D341Med (cell line): ENCODE measurements at regions not wholly inside any gene's neighbourhood (a gene's known extent, or its start where the extent isn't known, plus 50 kb on each side); places are given as distances from the start of the nearest gene placed in this dataset.
A peak's percentile ranks its signal among the peaks of the same experiment; 100 is the strongest.

ENCODE experiments used
- DNase-seq: peaks from one replicate; pipeline ENCODE4 v3.0.0; 2012; ENCODE audit warnings: low spot score

GRCh38 chr14:49999146-49999761 lies 106.4 kb downstream of the ARF6 start:
- DNase-seq: no peak

DNA sequence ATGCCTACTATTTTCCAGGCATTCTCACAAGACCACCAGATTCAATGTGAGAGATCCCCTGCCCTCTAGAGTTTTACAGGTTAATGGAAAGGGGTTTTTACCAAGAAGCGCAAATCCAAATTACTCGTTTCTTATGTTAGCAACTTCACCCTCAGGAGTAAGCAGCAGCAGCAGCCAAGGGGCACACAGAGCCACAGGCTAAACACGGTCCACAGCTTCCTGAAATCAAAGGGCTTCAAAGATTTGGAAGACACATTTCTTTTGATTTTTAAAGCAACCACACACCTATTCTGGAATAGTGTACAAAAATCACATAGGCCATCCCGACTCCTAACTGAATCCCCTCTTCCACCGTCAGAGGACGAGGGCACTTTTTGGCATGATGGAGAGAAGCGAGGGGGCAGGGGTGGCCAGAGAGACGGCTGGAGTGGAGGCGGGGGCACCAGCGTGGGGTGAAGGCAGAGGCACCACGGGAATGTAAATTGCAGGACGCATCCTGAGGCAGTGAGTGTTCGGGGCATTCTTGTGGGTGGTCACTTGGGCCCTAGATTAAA lies 107.0 kb downstream of the ARF6 start:
- no peak for DNase-seq

- DNase-seq: no peak
Observed at GRCh38 chr14:50000380-50001150, 107.7 kb downstream of the ARF6 start.

DNA sequence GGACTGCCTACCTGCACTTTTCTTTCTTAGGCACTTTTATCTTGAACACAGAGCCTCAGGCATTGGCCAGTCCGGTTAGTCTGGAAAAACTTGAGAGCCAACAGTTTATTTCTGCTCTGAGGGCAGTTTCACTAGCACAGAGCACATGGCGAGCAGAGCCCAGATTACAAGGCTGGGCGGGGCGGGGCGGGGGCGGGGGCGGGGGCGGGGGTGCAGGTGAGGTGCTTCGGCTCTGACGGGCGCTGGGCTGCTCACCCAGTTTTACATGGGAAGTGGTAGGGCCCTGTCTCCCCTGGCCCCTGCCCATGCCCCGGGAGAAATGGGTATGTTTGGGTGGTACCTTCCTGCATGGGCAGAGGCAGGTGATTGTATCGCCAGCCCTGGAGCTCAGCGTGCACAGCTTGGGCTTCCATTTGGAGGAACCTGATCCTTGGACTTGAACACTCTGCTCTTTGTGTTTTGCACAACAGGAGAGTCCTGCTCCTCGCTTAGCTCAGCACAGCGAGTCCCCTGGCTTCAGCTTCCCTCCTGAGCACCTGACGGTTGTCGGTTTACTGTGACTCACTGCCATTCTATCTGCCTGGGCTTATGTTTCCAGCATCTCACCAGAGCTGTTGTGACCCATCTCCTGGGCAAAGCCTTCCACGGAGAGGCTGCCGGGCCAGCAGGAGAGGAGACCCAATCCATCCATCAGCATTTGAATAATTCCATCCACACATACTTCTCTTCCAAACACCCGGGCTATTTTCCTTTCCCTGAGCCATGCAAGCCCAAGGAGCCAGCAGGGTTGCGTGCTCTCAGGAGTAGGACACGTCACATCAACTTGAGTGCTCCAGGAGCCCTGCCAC lies 108.5 kb downstream of the ARF6 start:
- DNase-seq: no peak

DNA sequence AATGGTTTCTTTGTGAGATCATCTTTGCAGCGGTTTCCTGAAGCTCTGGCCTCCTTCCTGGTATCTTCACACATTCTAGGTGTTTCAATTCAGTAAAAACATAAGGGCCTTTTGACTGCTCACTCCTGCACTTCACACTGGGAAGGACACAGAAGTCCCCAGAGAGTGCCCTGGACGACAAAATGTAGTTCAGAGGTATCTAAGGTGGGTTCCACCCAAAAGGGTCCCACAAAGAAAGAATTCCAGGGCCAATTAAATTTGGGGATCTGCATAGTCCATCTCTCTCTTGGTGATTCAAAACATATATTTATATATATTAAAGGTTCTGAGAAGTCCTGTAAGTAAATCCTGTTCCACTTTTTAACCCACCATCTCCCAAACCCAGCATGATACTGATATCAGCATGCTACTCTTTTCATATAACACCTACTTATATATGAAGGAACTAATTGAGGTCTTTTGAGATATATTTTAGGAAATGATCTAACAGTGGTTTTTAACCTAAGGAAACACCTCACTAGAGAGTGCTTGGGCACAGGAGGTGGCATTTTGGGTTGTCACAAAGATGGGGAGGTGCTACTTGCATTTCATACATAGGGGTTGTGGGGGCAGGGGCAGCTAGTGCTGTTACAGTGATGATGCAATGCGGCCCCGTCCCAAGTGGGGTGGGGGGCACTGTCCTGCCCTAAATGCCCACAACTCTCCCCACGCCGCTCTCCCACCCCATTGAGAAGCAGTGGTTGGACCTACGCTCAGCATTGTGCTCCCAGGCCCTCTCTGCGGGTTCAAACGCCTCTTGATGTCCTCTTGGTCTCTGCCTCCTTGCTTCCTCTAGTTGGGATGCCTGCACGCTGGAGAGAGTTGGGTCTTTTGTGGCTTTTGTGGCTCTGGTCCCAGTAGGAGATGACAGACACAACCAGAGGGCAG lies 109.4 kb downstream of the ARF6 start:
- no peak for DNase-seq

DNA sequence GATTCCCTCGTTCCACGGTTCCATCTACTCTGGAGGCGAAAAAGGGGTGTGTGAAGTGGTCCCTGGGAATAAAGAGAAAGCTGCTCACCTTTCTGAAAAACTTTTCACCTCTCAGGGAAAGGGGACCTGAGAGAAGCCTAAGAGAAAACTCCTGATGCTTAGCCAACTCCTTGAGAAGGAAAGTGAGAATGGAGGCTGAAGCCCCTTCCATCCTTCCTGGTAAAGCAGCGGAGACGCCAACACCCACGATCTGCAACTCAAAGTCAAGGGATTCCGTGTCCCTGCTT lies 110.0 kb downstream of the ARF6 start:
- no peak for DNase-seq

GRCh38 chr14:50003213-50004021 lies 110.5 kb downstream of the ARF6 start:
- peak; percentile 69 for DNase-seq

GRCh38 chr14:50006141-50006540 lies 110.2 kb downstream of the VCPKMT start:
- no peak for DNase-seq

DNA sequence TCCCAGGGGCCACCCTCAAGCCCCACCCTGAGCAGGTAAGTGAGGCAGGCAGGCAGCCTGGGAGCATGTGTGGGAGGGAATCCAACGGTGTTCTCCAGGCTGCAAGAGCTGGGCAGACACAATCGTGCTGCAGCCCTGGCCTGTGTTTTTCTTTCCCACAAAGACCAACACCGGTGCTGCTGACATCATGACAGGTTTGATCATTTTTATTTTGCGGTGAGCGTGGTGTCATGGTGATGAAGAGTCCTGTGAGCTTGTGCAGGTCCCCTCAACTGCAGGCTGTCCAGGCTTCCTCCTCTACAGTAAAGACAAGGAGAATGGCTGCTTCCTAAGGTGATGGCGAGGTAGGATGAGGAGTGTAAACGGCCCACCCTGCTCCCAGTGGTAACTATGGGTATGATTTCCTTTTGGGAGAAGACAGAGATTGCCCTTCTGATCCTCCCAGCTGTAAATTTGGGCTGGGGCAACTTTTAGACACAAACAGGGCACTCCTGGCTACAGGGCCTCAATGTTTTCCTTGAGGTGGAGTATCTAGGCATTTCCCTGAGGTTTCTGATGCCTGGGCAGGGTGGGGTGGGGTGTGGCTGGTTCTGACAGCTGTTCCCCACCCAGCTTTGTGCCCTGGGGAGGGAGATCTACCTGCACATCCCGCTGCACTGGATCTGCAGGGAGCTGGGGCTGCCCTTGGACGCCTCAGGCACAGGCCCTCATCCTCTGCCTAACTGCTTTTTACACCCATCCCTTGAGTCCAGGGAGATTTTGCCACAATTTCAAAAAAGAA lies 109.1 kb downstream of the VCPKMT start:
- no peak for DNase-seq

GRCh38 chr14:50008562-50008961 lies 107.8 kb downstream of the VCPKMT start:
- no peak for DNase-seq

- DNase-seq: no peak
Observed at GRCh38 chr14:50008974-50009373, 107.4 kb downstream of the VCPKMT start.

- no peak for DNase-seq
Observed at GRCh38 chr14:50010752-50011151, 105.6 kb downstream of the VCPKMT start.

DNA sequence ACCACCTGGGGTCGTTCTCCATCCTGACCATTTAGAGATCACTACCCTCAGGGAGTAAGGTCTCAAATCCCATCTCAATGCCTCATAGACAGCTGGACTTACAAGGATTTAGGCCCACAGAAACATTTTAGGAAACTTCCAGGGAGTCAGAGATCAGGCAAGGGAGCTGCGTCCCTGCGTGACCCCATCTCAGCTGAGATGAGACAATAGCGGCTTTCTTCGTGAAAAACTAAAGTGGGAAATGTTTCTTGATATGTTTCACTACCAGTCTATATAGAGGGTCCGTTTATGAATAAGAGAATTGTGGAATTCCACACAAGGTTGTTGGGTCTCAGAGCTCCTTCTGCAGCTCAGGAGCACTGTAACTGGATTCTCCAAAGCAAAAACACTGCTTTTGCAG lies 105.1 kb downstream of the VCPKMT start:
- DNase-seq: no peak

- DNase-seq: no peak
Observed at GRCh38 chr14:50012644-50013043, 103.7 kb downstream of the VCPKMT start.

GRCh38 chr14:50013198-50013918 lies 103.0 kb downstream of the VCPKMT start:
- DNase-seq: no peak

DNA sequence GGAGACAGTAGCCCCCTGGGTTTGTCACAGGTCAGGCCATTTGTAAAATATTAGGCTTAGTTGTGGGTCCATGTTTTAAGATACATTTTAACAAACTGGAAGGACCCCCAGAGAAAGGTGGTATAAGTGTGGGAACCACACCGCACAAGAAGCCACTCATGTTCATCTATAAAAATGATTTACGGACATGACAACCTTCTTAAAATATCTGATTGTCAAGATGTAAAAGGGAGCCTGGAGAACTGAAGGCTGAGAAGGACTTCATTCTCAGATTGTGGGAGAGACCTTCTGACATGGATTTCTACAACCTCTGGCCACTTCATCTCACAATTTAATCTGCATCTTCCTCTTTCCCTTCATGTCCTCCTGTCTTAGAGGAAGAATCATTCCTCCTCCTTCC lies 102.4 kb downstream of the VCPKMT start:
- DNase-seq: no peak

DNA sequence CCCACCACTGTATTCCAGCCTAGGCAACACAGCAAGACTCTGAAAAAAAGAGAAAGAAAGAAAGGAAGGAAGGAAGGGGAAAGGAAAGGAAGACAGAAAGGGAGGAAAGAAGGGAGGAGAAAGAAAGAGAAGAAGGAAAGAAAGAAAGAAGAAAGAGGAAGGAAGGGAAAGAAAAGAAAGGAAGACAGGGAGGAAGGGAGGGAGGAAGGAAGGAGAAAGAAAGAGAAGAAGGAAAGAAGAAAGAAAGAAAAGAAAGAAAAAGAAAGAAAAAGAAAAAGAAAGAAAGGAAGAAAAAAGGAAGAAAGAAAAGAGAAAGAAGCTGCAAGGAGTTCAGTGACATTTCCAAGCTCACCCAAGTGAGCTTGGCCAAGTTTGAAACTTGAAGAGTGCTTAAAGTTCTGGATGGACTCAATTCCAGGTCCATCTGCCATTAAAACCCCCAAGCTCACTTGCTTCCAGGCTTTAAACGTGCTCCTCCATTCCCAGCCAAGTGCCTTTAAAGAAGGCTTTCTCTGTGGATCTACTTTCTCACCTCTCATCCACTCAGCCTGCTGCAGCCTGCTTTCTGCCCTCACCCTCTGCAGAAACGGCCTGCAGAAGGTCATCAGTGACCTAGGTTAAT lies 101.5 kb downstream of the VCPKMT start:
- DNase-seq: no peak

DNA sequence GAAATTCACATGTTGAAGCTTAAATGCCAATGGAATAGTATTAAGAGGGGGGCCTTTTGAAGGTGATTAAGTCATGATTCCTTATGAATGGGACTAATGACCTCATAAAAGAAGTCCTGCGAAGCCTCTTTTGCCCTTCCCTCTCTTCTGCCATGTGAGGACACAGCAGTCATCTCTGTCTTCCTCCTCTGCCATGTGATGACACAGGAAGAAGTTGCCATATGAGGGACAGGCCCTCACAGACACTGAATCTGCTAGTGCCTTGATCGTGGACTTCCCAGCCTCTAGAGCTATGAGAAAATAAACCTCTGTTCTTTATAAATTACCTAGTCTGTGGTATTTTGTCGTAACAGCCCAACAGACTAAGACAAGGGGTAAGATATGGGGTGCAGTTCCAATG lies 100.7 kb downstream of the VCPKMT start:
- DNase-seq: no peak
